ENCODE measurements at regions not wholly inside any gene's neighbourhood (a gene's known extent, or its start where the extent isn't known, plus 50 kb on each side); places are given as distances from the start of the nearest gene placed in this dataset.
"Not testable (repeated sequence)": the region's sequence is repeated elsewhere in the genome, so short reads cannot be mapped to it uniquely, and the experiment has no call there.

DNA sequence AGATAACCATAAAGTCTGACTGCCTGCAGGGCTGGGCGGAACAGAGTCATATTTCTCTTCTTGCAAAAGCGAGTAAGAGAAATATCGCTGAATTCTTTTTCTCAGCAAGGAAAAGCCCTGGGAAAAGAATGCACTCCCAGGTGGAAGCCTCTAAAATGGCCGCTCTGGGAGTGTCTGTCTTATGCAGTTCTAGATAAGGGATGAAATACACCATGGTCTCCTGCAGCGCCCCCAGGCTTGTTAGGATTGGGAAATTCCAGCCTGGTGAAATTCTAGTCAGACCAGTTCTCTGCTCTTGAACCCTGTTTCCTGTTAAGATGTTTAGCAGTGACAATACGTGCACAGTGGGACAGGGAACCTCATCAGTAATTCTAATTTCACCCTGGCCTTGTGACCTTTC is 362.2 kb downstream of the GJA1 start:
- H3K4me1 Mint-ChIP-seq; DNase-seq; H3K27me3 ChIP-seq (ENCODE audit: control insufficient read depth, insufficient read depth, low read length); H3K4me1 ChIP-seq (ENCODE audit: control insufficient read depth, insufficient read depth, low read length, poor library complexity, severe bottlenecking); H3K36me3 Mint-ChIP-seq; H3K27ac ChIP-seq (ENCODE audit: insufficient read depth, low read length, poor library complexity, severe bottlenecking); H3K9me3 ChIP-seq (ENCODE audit: control insufficient read depth in 2 of 2, low read length in 2 of 2); H3K4me3 ChIP-seq (ENCODE audit: low read depth, low read length); H3K27me3 Mint-ChIP-seq; ATAC-seq (ENCODE audit: low read depth in 2 of 2); H3K4me3 Mint-ChIP-seq; H3K27ac Mint-ChIP-seq; H3K36me3 ChIP-seq (ENCODE audit: control insufficient read depth, insufficient read depth, low read length): not testable (repeated sequence)
- peaks cover 6 to 26% (median 10%) of the 10 kb centered on the region in 7 donors for H3K9me3 Mint-ChIP-seq

DNA sequence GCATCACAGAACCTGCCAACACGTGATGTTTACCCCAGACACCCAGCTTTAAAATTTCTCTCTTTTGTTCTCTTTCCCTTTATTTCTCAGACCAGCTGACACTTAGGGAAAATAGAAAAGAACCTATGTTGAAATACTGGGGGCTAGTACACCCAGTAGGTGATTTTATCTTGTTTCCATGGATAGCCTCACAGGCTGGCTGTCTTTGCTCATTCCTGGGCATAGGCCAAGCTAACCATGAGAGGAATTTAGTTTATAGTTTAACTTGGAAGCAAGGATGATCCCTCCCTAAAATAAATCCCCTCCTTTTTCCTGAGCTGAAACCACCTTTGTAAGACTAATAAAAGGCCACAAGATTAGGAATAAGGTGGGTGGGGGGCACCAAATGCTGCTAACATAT is 362.7 kb downstream of the GJA1 start:
- not testable (repeated sequence) for H3K4me3 Mint-ChIP-seq
- H3K9me3 Mint-ChIP-seq, result peaks cover 6 to 30% (median 10%) of the 10 kb centered on the region in 7 donors

DNA sequence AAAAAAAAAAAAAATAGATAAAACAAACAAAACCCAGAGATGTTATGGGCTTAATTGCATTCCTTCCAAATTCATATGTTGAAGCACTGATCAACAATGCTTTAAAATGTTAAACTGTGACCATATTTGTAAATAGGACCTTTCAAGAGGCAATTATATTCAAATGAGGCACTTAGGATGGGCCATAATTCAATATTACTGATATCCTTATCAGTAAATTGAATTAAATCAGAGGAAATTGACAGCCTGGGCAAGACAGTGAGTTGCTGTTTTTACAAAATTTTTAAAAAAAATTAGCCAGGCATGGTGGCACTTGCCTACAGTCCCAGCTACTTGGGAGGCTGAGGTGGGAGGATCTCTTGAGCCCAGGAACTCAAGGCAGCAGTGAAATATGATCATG is 364.1 kb downstream of the GJA1 start:
- no peak overlapping the region for H3K27ac Mint-ChIP-seq
- H3K27me3 Mint-ChIP-seq, result no peaks in the 10 kb centered on the region
- H3K4me3 Mint-ChIP-seq, result no peak overlapping the region
- no peaks in the 10 kb centered on the region for H3K27me3 ChIP-seq (ENCODE audit: control insufficient read depth, insufficient read depth, low read length)
- ATAC-seq (ENCODE audit: low read depth in 2 of 2) (no peak), DNase-seq (no peak)
- H3K36me3 Mint-ChIP-seq, result no peaks in the 10 kb centered on the region
- no peaks in the 10 kb centered on the region for H3K4me1 ChIP-seq (ENCODE audit: control insufficient read depth, insufficient read depth, low read length, poor library complexity, severe bottlenecking)
- H3K9me3 Mint-ChIP-seq, result peaks cover 8 to 33% (median 13%) of the 10 kb centered on the region in 7 donors
- peaks cover 2 to 9% of the 10 kb centered on the region in 2 experiments for H3K9me3 ChIP-seq (ENCODE audit: control insufficient read depth in 2 of 2, low read length in 2 of 2)
- H3K36me3 ChIP-seq (ENCODE audit: control insufficient read depth, insufficient read depth, low read length), result no peaks in the 10 kb centered on the region
- H3K4me1 Mint-ChIP-seq, result no peaks in the 10 kb centered on the region
- no peak overlapping the region for H3K27ac ChIP-seq (ENCODE audit: insufficient read depth, low read length, poor library complexity, severe bottlenecking)
- H3K4me3 ChIP-seq (ENCODE audit: low read depth, low read length), result no peak overlapping the region

More for the DNA sequence above, 362.7 kb downstream of the GJA1 start:
- H3K9me3 ChIP-seq (ENCODE audit: control insufficient read depth in 2 of 2, low read length in 2 of 2); H3K36me3 Mint-ChIP-seq; H3K27ac Mint-ChIP-seq; H3K4me1 Mint-ChIP-seq; DNase-seq; H3K27ac ChIP-seq (ENCODE audit: insufficient read depth, low read length, poor library complexity, severe bottlenecking); H3K27me3 ChIP-seq (ENCODE audit: control insufficient read depth, insufficient read depth, low read length); H3K36me3 ChIP-seq (ENCODE audit: control insufficient read depth, insufficient read depth, low read length); H3K27me3 Mint-ChIP-seq; ATAC-seq (ENCODE audit: low read depth in 2 of 2); H3K4me3 ChIP-seq (ENCODE audit: low read depth, low read length); H3K4me1 ChIP-seq (ENCODE audit: control insufficient read depth, insufficient read depth, low read length, poor library complexity, severe bottlenecking): not testable (repeated sequence)

DNA sequence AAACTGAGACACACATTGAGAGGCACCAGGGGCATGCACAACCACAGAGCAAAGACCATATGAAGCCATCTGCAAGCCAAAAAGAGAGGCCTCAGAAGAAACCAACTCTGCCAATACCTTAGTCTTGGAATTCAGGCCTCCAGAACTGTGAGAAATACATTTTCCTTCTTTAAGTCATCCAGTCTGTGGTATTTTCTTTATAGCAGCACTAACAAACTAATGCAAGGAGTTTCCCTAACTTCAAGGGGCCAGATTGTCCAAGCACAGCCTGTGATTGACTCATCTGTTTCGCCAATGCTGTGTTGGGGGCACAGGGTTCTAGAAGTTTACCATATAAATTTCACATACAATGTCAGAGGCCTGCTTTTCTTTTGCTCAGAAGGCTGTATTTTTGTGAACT is 364.6 kb downstream of the GJA1 start:
- H3K9me3 Mint-ChIP-seq, result peaks cover 8 to 33% (median 13%) of the 10 kb centered on the region in 7 donors
- ATAC-seq (ENCODE audit: low read depth in 2 of 2) (no peak), DNase-seq (no peak)
- Histone ChIP-seq H3K36me3 (ENCODE audit: control insufficient read depth, insufficient read depth, low read length) (no peaks in the 10 kb centered on the region), H3K4me1 (ENCODE audit: control insufficient read depth, insufficient read depth, low read length, poor library complexity, severe bottlenecking) (no peaks in the 10 kb centered on the region), H3K4me3 (ENCODE audit: low read depth, low read length) (no peak overlapping the region), H3K27ac (ENCODE audit: insufficient read depth, low read length, poor library complexity, severe bottlenecking) (no peak overlapping the region), H3K27me3 (ENCODE audit: control insufficient read depth, insufficient read depth, low read length) (no peaks in the 10 kb centered on the region), H3K9me3 (ENCODE audit: control insufficient read depth in 2 of 2, low read length in 2 of 2) (peaks cover 2 to 9% of the 10 kb centered on the region in 2 experiments)
- no peak overlapping the region for H3K27ac Mint-ChIP-seq
- no peaks in the 10 kb centered on the region for H3K36me3 Mint-ChIP-seq
- no peak overlapping the region for H3K4me3 Mint-ChIP-seq
- no peaks in the 10 kb centered on the region for H3K4me1 Mint-ChIP-seq
- H3K27me3 Mint-ChIP-seq, result no peaks in the 10 kb centered on the region

DNA sequence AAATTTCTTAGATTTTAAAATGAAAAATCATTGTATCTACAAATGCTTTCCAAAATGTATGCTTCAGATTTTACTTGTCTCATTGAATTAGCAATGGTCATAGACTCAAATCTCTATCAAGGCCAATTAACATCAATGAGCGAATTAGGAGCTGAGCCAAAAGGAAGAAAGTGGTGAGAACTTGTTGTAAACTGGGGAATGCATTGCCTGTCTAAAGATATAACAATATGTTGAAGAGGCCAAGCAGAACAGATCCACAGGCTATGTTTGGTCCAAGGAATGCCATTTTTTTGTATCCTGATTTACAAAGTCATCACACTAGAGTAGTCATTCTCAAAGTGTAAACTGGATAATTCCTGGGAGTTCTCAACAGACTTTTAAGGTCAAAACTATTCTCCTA is 370.7 kb downstream of the GJA1 start:
- H3K27ac ChIP-seq (ENCODE audit: insufficient read depth, low read length, poor library complexity, severe bottlenecking), result no peak overlapping the region
- H3K27me3 ChIP-seq (ENCODE audit: control insufficient read depth, insufficient read depth, low read length), result no peaks in the 10 kb centered on the region
- no peak overlapping the region for H3K27ac Mint-ChIP-seq
- no peak for DNase-seq
- H3K4me3 ChIP-seq (ENCODE audit: low read depth, low read length), result no peak overlapping the region
- H3K27me3 Mint-ChIP-seq, result no peaks in the 10 kb centered on the region
- H3K9me3 Mint-ChIP-seq, result peaks cover 2 to 15% (median 5%) of the 10 kb centered on the region in 7 donors
- no peaks in the 10 kb centered on the region for H3K36me3 Mint-ChIP-seq
- H3K4me1 ChIP-seq (ENCODE audit: control insufficient read depth, insufficient read depth, low read length, poor library complexity, severe bottlenecking), result no peaks in the 10 kb centered on the region
- no peaks in the 10 kb centered on the region for H3K36me3 ChIP-seq (ENCODE audit: control insufficient read depth, insufficient read depth, low read length)
- no peaks in the 10 kb centered on the region for H3K4me1 Mint-ChIP-seq
- no peak overlapping the region for H3K4me3 Mint-ChIP-seq
- H3K9me3 ChIP-seq (ENCODE audit: control insufficient read depth in 2 of 2, low read length in 2 of 2), result peaks cover 0 to 9% of the 10 kb centered on the region in 2 experiments
- ATAC-seq (ENCODE audit: low read depth in 2 of 2), result no peak

DNA sequence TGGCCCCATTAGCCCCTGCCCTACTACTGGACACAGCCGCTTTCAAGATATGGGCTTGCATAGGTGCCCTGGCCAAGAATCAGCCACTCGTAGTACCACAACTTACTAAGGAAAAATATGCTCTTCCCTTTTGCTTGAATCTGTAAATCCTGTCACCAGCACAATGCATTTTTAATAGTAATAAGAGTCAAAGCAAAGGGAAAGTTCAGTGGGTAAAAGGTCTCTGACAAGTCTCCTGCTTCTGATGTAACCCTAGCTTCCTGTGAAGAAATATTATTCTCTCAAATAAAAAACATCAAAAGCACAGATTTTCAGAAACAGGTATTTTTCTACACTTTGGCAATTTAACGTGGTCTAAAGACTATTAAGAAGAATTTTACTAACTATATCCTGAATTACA is 373.8 kb downstream of the GJA1 start:
- no peaks in the 10 kb centered on the region for H3K4me1 ChIP-seq (ENCODE audit: control insufficient read depth, insufficient read depth, low read length, poor library complexity, severe bottlenecking)
- H3K27me3 ChIP-seq (ENCODE audit: control insufficient read depth, insufficient read depth, low read length), result no peaks in the 10 kb centered on the region
- peaks cover 0 to 5% (median 0%) of the 10 kb centered on the region in 7 donors for H3K9me3 Mint-ChIP-seq
- DNase-seq (no peak), ATAC-seq (ENCODE audit: low read depth in 2 of 2) (no peak)
- no peaks in the 10 kb centered on the region for H3K36me3 ChIP-seq (ENCODE audit: control insufficient read depth, insufficient read depth, low read length)
- no peaks in the 10 kb centered on the region for H3K27me3 Mint-ChIP-seq
- no peaks in the 10 kb centered on the region for H3K4me1 Mint-ChIP-seq
- no peak overlapping the region for H3K27ac Mint-ChIP-seq
- H3K9me3 ChIP-seq (ENCODE audit: control insufficient read depth in 2 of 2, low read length in 2 of 2), result no peaks in the 10 kb centered on the region
- H3K27ac ChIP-seq (ENCODE audit: insufficient read depth, low read length, poor library complexity, severe bottlenecking), result no peak overlapping the region
- H3K36me3 Mint-ChIP-seq, result no peaks in the 10 kb centered on the region
- H3K4me3 Mint-ChIP-seq, result no peak overlapping the region
- no peak overlapping the region for H3K4me3 ChIP-seq (ENCODE audit: low read depth, low read length)

DNA sequence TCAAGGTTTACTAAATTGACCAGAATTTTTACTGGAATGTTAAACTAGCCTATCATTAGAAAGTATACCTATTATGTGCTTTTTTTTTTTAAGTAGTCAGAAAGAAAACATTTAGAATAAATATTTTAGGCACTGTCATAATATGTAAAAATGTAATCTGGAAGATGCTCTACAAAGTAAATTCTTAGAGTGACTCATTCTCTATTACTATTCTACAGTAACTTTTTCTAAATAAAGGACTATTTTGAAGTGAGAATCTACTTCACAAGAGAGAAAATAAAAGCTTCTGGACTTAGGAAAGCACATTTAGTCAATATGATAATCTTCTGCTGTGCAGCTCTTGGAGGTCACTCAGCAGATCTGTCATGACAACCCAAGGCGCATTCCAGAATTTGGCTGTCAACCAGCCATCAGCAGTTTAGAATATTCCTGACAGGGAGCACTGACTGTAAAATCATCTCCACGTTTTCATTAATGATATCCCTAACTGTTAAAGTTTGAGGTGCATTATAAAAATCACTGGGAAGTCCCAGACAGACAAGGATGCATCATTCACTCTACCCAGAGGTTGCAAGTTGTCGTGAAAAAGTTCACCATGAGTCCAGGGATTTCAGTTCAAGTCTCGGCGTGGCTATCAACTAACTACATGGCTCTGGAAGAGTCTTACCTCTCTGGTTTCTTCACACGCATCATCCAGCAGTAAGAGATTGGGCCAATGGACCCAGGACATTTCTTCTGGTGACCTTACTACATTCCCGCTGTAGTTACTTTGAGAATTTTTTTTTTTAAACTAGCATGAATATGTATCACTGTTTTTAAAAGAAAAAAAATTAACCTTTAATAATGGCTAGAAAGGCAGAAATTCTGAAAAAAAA is 374.9 kb downstream of the GJA1 start:
- Mint-ChIP-seq H3K9me3 (peaks cover 0 to 5% (median 0%) of the 10 kb centered on the region in 7 donors), H3K4me3 (no peak overlapping the region), H3K27me3 (no peaks in the 10 kb centered on the region)

DNA sequence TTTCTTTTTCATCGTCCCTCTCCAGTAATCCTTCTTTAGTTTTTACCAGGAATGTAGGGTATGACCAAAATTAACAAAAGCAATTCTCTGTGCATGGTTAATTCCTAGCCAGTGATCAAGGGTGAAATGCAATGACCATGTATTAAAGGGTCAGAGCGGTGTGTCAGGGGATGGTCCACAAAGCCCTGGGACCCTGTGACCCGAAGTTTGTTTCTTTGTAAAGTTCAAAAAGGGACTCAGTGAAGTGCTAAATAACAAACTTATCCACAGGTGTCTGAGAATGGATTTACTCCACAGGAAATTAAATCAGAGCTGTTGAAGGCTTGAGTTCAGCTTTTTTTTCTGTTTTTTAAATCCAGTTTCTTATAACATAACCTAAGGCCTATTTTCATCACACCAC is 375.7 kb downstream of the GJA1 start:
- H3K4me1 ChIP-seq (ENCODE audit: control insufficient read depth, insufficient read depth, low read length, poor library complexity, severe bottlenecking), result no peaks in the 10 kb centered on the region
- H3K9me3 Mint-ChIP-seq, result peaks cover 0 to 5% (median 0%) of the 10 kb centered on the region in 7 donors
- no peak for DNase-seq
- no peaks in the 10 kb centered on the region for H3K4me1 Mint-ChIP-seq
- no peaks in the 10 kb centered on the region for H3K36me3 ChIP-seq (ENCODE audit: control insufficient read depth, insufficient read depth, low read length)
- H3K4me3 Mint-ChIP-seq, result no peak overlapping the region
- no peak overlapping the region for H3K4me3 ChIP-seq (ENCODE audit: low read depth, low read length)
- ATAC-seq (ENCODE audit: low read depth in 2 of 2), result no peak
- no peaks in the 10 kb centered on the region for H3K27me3 Mint-ChIP-seq
- H3K27me3 ChIP-seq (ENCODE audit: control insufficient read depth, insufficient read depth, low read length), result no peaks in the 10 kb centered on the region
- no peak overlapping the region for H3K27ac Mint-ChIP-seq
- no peaks in the 10 kb centered on the region for H3K36me3 Mint-ChIP-seq
- H3K9me3 ChIP-seq (ENCODE audit: control insufficient read depth in 2 of 2, low read length in 2 of 2), result no peaks in the 10 kb centered on the region
- H3K27ac ChIP-seq (ENCODE audit: insufficient read depth, low read length, poor library complexity, severe bottlenecking), result no peak overlapping the region

More for the DNA sequence above, 374.9 kb downstream of the GJA1 start:
- no peaks in the 10 kb centered on the region for H3K27me3 ChIP-seq (ENCODE audit: control insufficient read depth, insufficient read depth, low read length)
- no peak overlapping the region for H3K4me3 ChIP-seq (ENCODE audit: low read depth, low read length)
- ATAC-seq (ENCODE audit: low read depth in 2 of 2) (no peak), DNase-seq (no peak)
- H3K9me3 ChIP-seq (ENCODE audit: control insufficient read depth in 2 of 2, low read length in 2 of 2), result no peaks in the 10 kb centered on the region
- no peaks in the 10 kb centered on the region for H3K4me1 ChIP-seq (ENCODE audit: control insufficient read depth, insufficient read depth, low read length, poor library complexity, severe bottlenecking)
- no peaks in the 10 kb centered on the region for H3K36me3 ChIP-seq (ENCODE audit: control insufficient read depth, insufficient read depth, low read length)
- H3K27ac ChIP-seq (ENCODE audit: insufficient read depth, low read length, poor library complexity, severe bottlenecking), result no peak overlapping the region
- Mint-ChIP-seq H3K4me1 (no peaks in the 10 kb centered on the region), H3K27ac (no peak overlapping the region), H3K36me3 (no peaks in the 10 kb centered on the region)

Measured in CD4-positive, CD25-positive, alpha-beta regulatory T cell (primary cell).